ENCODE measurements at regions not wholly inside any gene's neighbourhood (a gene's known extent, or its start where the extent isn't known, plus 50 kb on each side); places are given as distances from the start of the nearest gene placed in this dataset.

- TF ChIP-seq CTCF (IDR thresholded peaks at IDR 0.05; ENCODE audit: low read depth, low read length, missing control alignments), result no peak
- DNase-seq (ENCODE audit: extremely low read depth, low read depth), result no peak
- H3K4me3 ChIP-seq (replicated peaks; ENCODE audit: low read depth, low read length), result no peak overlapping the region
Measured at GRCh38 chr1:219788091-219788490, 140.3 kb downstream of the SLC30A10 start.

GRCh38 chr1:219784660-219785381 is 143.5 kb downstream of the SLC30A10 start:
- no peak overlapping the region for H3K4me3 ChIP-seq (replicated peaks; ENCODE audit: low read depth, low read length)
- no peak for TF ChIP-seq CTCF (IDR thresholded peaks at IDR 0.05; ENCODE audit: low read depth, low read length, missing control alignments)
- DNase-seq (ENCODE audit: extremely low read depth, low read depth), result no peak

GRCh38 chr1:219783605-219784235 is 144.6 kb downstream of the SLC30A10 start:
- no peak for DNase-seq (ENCODE audit: extremely low read depth, low read depth)
- no peak for TF ChIP-seq CTCF (IDR thresholded peaks at IDR 0.05; ENCODE audit: low read depth, low read length, missing control alignments)

GRCh38 chr1:219782929-219783328 is 145.4 kb downstream of the SLC30A10 start:
- DNase-seq (ENCODE audit: extremely low read depth, low read depth), result no peak
- TF ChIP-seq CTCF (IDR thresholded peaks at IDR 0.05; ENCODE audit: low read depth, low read length, missing control alignments), result no peak
- no peak overlapping the region for H3K4me3 ChIP-seq (replicated peaks; ENCODE audit: low read depth, low read length)

More at GRCh38 chr1:219783605-219784235, 144.6 kb downstream of the SLC30A10 start:
- no peak overlapping the region for H3K4me3 ChIP-seq (replicated peaks; ENCODE audit: low read depth, low read length)

GRCh38 chr1:219782311-219782710 is 146.0 kb downstream of the SLC30A10 start:
- H3K4me3 ChIP-seq (replicated peaks; ENCODE audit: low read depth, low read length), result no peak overlapping the region
- no peak for TF ChIP-seq CTCF (IDR thresholded peaks at IDR 0.05; ENCODE audit: low read depth, low read length, missing control alignments)
- no peak for DNase-seq (ENCODE audit: extremely low read depth, low read depth)

- no peak for TF ChIP-seq CTCF (IDR thresholded peaks at IDR 0.05; ENCODE audit: low read depth, low read length, missing control alignments)
- no peak overlapping the region for H3K4me3 ChIP-seq (replicated peaks; ENCODE audit: low read depth, low read length)
- DNase-seq (ENCODE audit: extremely low read depth, low read depth), result no peak
Measured at GRCh38 chr1:219781491-219781890, 146.9 kb downstream of the SLC30A10 start.

Data from HFF-Myc (cell line).